GM12892 (cell line): ENCODE measurements at regions not wholly inside any gene's neighbourhood (a gene's known extent, or its start where the extent isn't known, plus 50 kb on each side); places are given as distances from the start of the nearest gene placed in this dataset.

Experiments
- DNase-seq: peaks from one replicate; pipeline ENCODE4 v3.0.0; 2011; ENCODE audit not compliant: insufficient read length
- FAIRE-seq: peaks from 2 replicates; lab custom pipeline; 2011; peaks lifted over from hg19 to GRCh38; lab: Jason Lieb, UNC
- POLR2A ChIP-seq: IDR thresholded peaks from 2 replicates; pipeline ENCODE4 v1.6.1; 2011; ENCODE audit warnings: low read depth, low read length, control low read depth
- POLR2AphosphoS5 ChIP-seq: IDR thresholded peaks from 2 replicates; pipeline ENCODE4 v1.6.1; 2011; ENCODE audit warnings: low read depth, low read length, control low read depth
- TAF1 ChIP-seq: IDR thresholded peaks from 2 replicates; pipeline ENCODE4 v1.6.1; 2011; ENCODE audit warnings: low read depth, mild to moderate bottlenecking, control low read depth, low read length, borderline replicate concordance

- no peak for FAIRE-seq
- no peak for DNase-seq
- TF ChIP-seq TAF1 (no peak), POLR2A (no peak)
Observed at GRCh38 chr1:162984699-162985098, 84.5 kb upstream of the RGS4 start.

- DNase-seq = no peak
- no peak for FAIRE-seq
- TF ChIP-seq POLR2AphosphoS5 = no peak
- no peak for TF ChIP-seq POLR2A
- no peak for TF ChIP-seq TAF1
Observed at GRCh38 chr1:162983671-162984425, 85.3 kb upstream of the RGS4 start.

- DNase-seq (no peak), FAIRE-seq (no peak)
- TF ChIP-seq POLR2A = no peak
- no peak for TF ChIP-seq POLR2AphosphoS5
- no peak for TF ChIP-seq TAF1
Observed at GRCh38 chr1:162982364-162982763, 86.8 kb upstream of the RGS4 start.

- no peak for DNase-seq
- no peak for TF ChIP-seq POLR2A
- TF ChIP-seq TAF1 = no peak
- no peak for FAIRE-seq
Observed at GRCh38 chr1:162977944-162978568, 91.1 kb upstream of the RGS4 start.

GRCh38 chr1:162976628-162977027 lies 92.5 kb upstream of the RGS4 start:
- TF ChIP-seq POLR2AphosphoS5 (no peak), POLR2A (no peak), TAF1 (no peak)
- DNase-seq = no peak
- no peak for FAIRE-seq

GRCh38 chr1:162974810-162975209 lies 94.4 kb upstream of the RGS4 start:
- TF ChIP-seq TAF1 = no peak
- no peak for TF ChIP-seq POLR2A
- TF ChIP-seq POLR2AphosphoS5 = no peak
- no peak for FAIRE-seq
- DNase-seq = no peak

- FAIRE-seq (no peak), DNase-seq (no peak)
- TF ChIP-seq TAF1 (no peak), POLR2A (no peak), POLR2AphosphoS5 (no peak)
Observed at GRCh38 chr1:162973381-162973795, 95.8 kb upstream of the RGS4 start.

- FAIRE-seq (no peak), DNase-seq (no peak)
- TF ChIP-seq TAF1 (no peak), POLR2A (no peak), POLR2AphosphoS5 (no peak)
Observed at GRCh38 chr1:162972773-162973172, 96.4 kb upstream of the RGS4 start.

- no peak for FAIRE-seq
- TF ChIP-seq TAF1 (no peak), POLR2A (no peak), POLR2AphosphoS5 (no peak)
- DNase-seq = no peak
Observed at GRCh38 chr1:162970021-162970420, 99.1 kb upstream of the RGS4 start.

GRCh38 chr1:162966613-162967012 lies 102.5 kb upstream of the RGS4 start:
- TF ChIP-seq POLR2AphosphoS5 = no peak
- FAIRE-seq = no peak
- no peak for DNase-seq

GRCh38 chr1:162964901-162965300 lies 103.9 kb upstream of the CCDC190 start:
- FAIRE-seq (no peak), DNase-seq (no peak)
- TF ChIP-seq POLR2A (no peak), POLR2AphosphoS5 (no peak), TAF1 (no peak)

- DNase-seq = no peak
- no peak for TF ChIP-seq TAF1
- TF ChIP-seq POLR2AphosphoS5 = no peak
- no peak for TF ChIP-seq POLR2A
- FAIRE-seq = no peak
Observed at GRCh38 chr1:162956922-162957321, 95.9 kb upstream of the CCDC190 start.
